ENCODE measurements at regions not wholly inside any gene's neighbourhood (a gene's known extent, or its start where the extent isn't known, plus 50 kb on each side); places are given as distances from the start of the nearest gene placed in this dataset.

DNA sequence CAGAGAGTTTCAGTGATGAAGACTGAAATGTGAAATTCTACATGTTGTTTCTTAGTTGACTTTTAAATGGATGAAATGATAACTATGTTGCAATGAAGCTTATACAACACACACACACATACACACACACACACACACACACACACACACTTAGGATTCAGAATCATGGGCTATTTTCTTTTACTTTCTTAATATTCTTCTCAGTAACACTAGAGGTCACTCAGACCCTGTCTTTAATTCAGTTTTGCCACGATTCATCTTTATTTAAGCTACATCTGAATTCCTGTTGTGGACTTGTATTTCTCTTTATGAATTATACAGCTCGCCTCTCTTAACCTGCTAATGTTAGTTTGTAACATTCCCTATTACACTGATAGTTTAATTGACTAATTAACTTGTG, 109.6 kb upstream of the GOT2 start:
- H3K4me3 ChIP-seq (ENCODE audit: low read depth, low read length), result no peak overlapping the region
- TF ChIP-seq, protein P1, sequence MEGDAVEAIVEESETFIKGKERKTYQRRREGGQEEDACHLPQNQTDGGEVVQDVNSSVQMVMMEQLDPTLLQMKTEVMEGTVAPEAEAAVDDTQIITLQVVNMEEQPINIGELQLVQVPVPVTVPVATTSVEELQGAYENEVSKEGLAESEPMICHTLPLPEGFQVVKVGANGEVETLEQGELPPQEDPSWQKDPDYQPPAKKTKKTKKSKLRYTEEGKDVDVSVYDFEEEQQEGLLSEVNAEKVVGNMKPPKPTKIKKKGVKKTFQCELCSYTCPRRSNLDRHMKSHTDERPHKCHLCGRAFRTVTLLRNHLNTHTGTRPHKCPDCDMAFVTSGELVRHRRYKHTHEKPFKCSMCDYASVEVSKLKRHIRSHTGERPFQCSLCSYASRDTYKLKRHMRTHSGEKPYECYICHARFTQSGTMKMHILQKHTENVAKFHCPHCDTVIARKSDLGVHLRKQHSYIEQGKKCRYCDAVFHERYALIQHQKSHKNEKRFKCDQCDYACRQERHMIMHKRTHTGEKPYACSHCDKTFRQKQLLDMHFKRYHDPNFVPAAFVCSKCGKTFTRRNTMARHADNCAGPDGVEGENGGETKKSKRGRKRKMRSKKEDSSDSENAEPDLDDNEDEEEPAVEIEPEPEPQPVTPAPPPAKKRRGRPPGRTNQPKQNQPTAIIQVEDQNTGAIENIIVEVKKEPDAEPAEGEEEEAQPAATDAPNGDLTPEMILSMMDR (IDR thresholded peaks at IDR 0.05; ENCODE audit: low read depth, low read length, missing control alignments), result no peak
- peak; percentile 38 for DNase-seq (ENCODE audit: low read depth)
- in situ Hi-C loops (cut with HindIII; ENCODE audit: low sequenced_read_pairs), result no loop called here

- in situ Hi-C loops (cut with HindIII; ENCODE audit: low sequenced_read_pairs), result no loop called here
- no peak overlapping the region for H3K4me3 ChIP-seq (ENCODE audit: low read depth, low read length)
- TF ChIP-seq, protein P1 (IDR thresholded peaks at IDR 0.05; ENCODE audit: low read depth, low read length, missing control alignments), result no peak
- no peak for DNase-seq (ENCODE audit: low read depth)
These were observed 108.6 kb upstream of the GOT2 start for GRCh38 chr16:58842746-58843145.

DNA sequence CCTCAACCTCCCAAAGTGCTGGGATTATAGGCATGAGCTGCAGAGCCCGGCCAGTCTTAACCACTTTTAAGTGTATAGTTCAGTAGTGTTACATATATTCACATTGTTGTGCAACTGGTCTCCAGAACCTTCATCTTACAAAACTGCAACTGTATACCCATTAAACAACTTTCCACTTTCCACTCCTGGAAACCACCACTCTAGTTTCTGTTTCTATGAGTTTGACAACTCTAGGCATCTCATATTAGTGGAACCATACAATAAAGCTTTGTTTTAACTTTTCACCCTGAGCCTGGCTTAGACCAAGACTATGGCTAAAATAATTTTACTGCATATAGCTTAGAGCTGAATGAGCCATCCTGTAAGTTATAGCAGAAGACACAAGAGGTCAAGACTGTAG, 108.0 kb upstream of the GOT2 start:
- no peak overlapping the region for H3K4me3 ChIP-seq (ENCODE audit: low read depth, low read length)
- no peak for DNase-seq (ENCODE audit: low read depth)
- in situ Hi-C loops (cut with HindIII; ENCODE audit: low sequenced_read_pairs), result no loop called here
- TF ChIP-seq, protein P1 (IDR thresholded peaks at IDR 0.05; ENCODE audit: low read depth, low read length, missing control alignments), result no peak

GRCh38 chr16:58837950-58838349, 103.8 kb upstream of the GOT2 start:
- TF ChIP-seq, protein P1 (IDR thresholded peaks at IDR 0.05; ENCODE audit: low read depth, low read length, missing control alignments), result no peak
- in situ Hi-C loops (cut with HindIII; ENCODE audit: low sequenced_read_pairs), result no loop called here

GRCh38 chr16:58836427-58836826, 102.3 kb upstream of the GOT2 start:
- no peak for DNase-seq (ENCODE audit: low read depth)
- TF ChIP-seq, protein P1 (IDR thresholded peaks at IDR 0.05; ENCODE audit: low read depth, low read length, missing control alignments), result no peak
- H3K4me3 ChIP-seq (ENCODE audit: low read depth, low read length), result no peak overlapping the region
- in situ Hi-C loops (cut with HindIII; ENCODE audit: low sequenced_read_pairs), result no loop called here

More at GRCh38 chr16:58837950-58838349, 103.8 kb upstream of the GOT2 start:
- no peak overlapping the region for H3K4me3 ChIP-seq (ENCODE audit: low read depth, low read length)
- no peak for DNase-seq (ENCODE audit: low read depth)

GRCh38 chr16:58832386-58832895, 98.3 kb upstream of the GOT2 start:
- TF ChIP-seq, protein P1 (IDR thresholded peaks at IDR 0.05; ENCODE audit: low read depth, low read length, missing control alignments), result no peak
- in situ Hi-C loops (cut with HindIII; ENCODE audit: low sequenced_read_pairs), result no loop called here
- no peak overlapping the region for H3K4me3 ChIP-seq (ENCODE audit: low read depth, low read length)
- DNase-seq (ENCODE audit: low read depth), result no peak

DNA sequence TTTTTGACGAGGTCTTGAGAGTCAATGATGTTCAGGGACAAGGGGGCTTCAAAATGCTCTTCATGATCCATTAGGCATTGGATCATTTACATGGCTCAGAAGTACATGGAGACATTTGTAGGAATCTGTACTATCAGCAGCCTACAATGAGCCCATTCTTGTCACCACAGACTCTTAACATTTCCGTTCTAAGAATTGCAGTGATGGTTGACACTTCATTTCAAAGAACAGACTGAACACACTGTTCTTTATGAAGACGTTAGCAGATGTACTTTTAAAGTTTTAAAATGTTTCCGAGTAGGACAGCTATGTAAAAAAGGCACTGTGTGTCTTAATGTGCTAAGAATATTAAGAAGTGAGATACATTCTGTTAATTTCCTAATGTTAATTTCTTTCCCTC, 97.3 kb upstream of the GOT2 start:
- no peak for DNase-seq (ENCODE audit: low read depth)
- no peak overlapping the region for H3K4me3 ChIP-seq (ENCODE audit: low read depth, low read length)
- in situ Hi-C loops (cut with HindIII; ENCODE audit: low sequenced_read_pairs), result no loop called here
- TF ChIP-seq, protein P1 (IDR thresholded peaks at IDR 0.05; ENCODE audit: low read depth, low read length, missing control alignments), result no peak
